GM20000 (cell line): ENCODE measurements at regions not wholly inside any gene's neighbourhood (a gene's known extent, or its start where the extent isn't known, plus 50 kb on each side); places are given as distances from the start of the nearest gene placed in this dataset.

Experiments
- DNase-seq: peaks from one replicate; pipeline ENCODE4 v3.0.0; 2012; ENCODE audit warnings: low spot score
- CTCF ChIP-seq: IDR thresholded peaks from 2 replicates; pipeline ENCODE4 v1.5.1; 2012; ENCODE audit warnings: mild to moderate bottlenecking, control low read depth; ENCODE audit errors: extremely low read depth, missing control alignments

GRCh38 chr12:76275511-76276093 lies 72.6 kb downstream of the BBS10 start:
- TF ChIP-seq CTCF = no peak
- DNase-seq = no peak

GRCh38 chr12:76274420-76275083 lies 73.7 kb downstream of the BBS10 start:
- no peak for TF ChIP-seq CTCF
- no peak for DNase-seq

GRCh38 chr12:76272287-76272686 lies 75.9 kb downstream of the BBS10 start:
- DNase-seq = no peak
- no peak for TF ChIP-seq CTCF

GRCh38 chr12:76270657-76271358 lies 77.4 kb downstream of the BBS10 start:
- DNase-seq = no peak
- no peak for TF ChIP-seq CTCF

- no peak for TF ChIP-seq CTCF
- DNase-seq = no peak
These were observed 79.9 kb downstream of the BBS10 start for GRCh38 chr12:76268267-76268666.

- no peak for DNase-seq
- TF ChIP-seq CTCF = no peak
These were observed 81.4 kb downstream of the BBS10 start for GRCh38 chr12:76266797-76267196.
